ENCODE measurements at regions not wholly inside any gene's neighbourhood (a gene's known extent, or its start where the extent isn't known, plus 50 kb on each side); places are given as distances from the start of the nearest gene placed in this dataset.
A peak's percentile ranks its signal among the peaks of the same experiment; 100 is the strongest.

DNA sequence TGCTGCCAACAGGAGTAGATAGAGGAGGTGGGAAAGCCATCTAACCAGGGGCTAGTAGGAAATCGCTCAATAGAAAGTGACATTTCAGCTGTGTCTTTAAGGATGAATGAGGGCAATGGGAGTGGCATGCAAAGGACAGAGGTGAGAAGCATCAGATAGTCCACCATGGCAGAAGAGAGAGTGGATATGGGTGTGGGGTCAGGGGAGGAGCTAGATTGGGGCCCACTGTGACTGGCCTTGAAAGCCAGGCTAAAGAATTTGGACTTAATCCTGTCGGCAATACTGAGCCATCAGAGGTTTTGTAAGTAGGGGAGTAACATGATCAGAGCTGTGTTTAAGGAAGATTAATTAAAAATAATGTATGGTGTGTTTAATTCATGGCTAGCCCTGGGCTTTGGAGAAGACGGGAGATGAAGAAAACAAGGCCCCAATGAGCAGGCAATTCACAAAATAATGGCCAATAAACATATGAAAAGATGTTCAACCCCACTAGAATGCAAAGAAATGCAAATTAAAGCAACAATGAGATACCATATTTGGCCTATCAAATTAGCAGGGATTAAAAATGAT lies 98.1 kb upstream of the PJA1 start:
- no peak for DNase-seq

GRCh38 chrX:69262036-69262936 lies 97.0 kb upstream of the PJA1 start:
- DNase-seq = no peak

- DNase-seq = no peak
These were observed 94.9 kb upstream of the PJA1 start for GRCh38 chrX:69260169-69260568.

DNA sequence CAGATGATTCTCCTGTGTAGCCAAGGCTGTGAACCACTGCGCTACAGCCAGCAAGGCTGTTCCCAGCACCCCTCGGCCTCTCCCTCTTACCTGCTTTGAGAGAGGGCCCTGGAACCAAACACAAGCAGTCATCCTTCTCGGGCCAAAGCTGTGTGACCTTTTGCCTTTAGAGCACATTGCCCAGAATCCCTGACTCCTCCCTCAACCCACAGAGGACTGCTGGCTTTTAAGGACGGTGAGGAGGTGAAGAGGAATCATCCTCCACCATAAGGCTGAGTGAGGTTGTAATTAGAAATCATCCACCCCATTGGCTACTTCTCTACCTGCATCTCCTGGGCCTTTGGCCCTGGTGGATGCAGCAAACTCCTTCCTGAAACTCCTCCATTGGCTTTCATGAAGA lies 93.6 kb upstream of the PJA1 start:
- no peak for DNase-seq

DNA sequence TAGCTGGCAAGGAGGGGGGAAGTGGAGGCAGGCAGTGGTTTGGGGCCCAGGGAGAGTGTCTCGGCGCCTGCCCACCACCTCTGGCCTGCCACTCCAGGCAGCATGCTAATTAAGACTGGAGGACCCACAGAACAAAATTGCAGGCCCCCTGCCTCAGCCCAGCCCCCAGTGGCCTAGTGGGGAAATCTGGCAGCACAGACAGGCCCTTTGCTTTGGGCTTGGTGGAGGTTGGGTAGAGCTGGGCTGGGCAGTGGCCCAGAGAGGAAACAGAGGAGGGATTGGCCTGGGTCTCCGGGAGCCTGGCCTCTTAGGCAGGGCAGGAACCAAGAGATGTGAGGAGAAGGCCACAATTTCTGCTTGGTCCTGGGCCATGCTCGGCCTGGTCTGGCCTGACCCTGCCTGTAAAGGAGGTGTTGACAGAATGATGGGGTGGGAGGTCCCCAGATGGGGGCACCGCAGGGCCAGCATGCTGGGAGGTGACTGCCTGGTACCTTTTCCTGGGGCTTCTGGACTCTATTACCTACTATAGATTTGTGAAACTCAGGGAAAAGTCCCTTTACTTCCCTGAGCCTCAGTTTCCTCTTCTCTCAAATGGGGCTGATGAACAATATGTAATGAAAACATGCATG lies 92.4 kb upstream of the PJA1 start:
- DNase-seq = no peak

DNA sequence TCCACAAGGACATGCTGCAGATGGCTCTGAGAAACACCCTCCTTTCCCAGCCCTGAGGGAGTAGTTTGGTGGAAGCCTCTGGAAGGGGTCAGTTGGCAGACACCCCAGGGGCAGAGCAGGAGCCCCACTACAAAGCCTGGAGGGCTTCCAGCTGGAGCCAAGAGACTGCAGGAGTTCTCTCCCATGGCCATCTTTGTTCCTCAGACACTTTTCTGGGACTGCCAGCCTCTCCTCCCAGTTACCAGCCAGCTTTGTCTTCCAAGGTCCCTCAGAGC lies 91.0 kb upstream of the PJA1 start:
- no peak for DNase-seq

- DNase-seq = no peak
These were observed 90.4 kb upstream of the PJA1 start for GRCh38 chrX:69255441-69256290.

GRCh38 chrX:69253821-69254220 lies 88.6 kb upstream of the PJA1 start:
- DNase-seq = no peak

GRCh38 chrX:69243276-69243675 lies 78.0 kb upstream of the PJA1 start:
- DNase-seq = no peak

DNA sequence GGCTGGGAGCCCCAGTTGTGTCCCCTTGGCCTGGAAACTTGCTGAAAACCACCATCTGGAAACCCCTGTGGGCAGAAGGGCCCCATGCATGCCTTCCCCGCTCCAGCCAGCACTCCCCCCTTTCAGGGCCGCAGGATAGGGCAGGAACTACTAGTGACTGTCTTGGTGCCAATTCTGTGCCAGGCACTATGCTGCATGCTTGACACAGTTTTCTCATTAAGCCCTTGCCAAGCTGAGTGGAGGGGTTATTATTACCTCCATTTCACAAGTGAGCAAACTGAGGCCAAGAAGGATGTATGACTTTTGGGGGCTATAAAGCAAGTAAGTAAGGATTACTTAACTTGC lies 73.6 kb upstream of the PJA1 start:
- DNase-seq = no peak

- no peak for DNase-seq
These were observed 73.0 kb upstream of the PJA1 start for GRCh38 chrX:69238114-69238886.

GRCh38 chrX:69237236-69237635 lies 72.0 kb upstream of the PJA1 start:
- DNase-seq = no peak

GRCh38 chrX:69236641-69237040 lies 71.4 kb upstream of the PJA1 start:
- DNase-seq = no peak

GRCh38 chrX:69234624-69235023 lies 69.4 kb upstream of the PJA1 start:
- no peak for DNase-seq

DNA sequence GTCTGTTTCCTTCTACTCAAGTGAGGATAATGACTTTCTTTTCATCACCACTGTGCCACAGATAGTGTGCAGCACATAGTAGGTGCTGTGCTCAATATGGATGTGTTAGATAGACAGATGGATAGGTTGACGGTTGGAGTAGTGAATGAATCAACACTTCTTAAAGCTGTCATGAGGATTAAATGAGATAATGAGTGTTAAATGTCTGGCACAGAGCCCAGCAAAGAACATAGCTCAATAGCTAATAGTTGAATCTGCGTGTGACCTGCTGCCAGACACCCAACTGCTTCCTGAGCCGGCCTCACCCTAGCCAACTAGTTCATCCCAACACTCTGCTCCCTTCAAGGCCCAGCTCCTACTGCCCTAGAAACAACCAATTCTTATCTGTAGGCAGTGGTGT lies 67.7 kb upstream of the PJA1 start:
- DNase-seq = no peak

- no peak for DNase-seq
These were observed 66.7 kb upstream of the PJA1 start for GRCh38 chrX:69231903-69232302.

- no peak for DNase-seq
These were observed 64.2 kb upstream of the PJA1 start for GRCh38 chrX:69229436-69229835.

- no peak for DNase-seq
These were observed 63.5 kb upstream of the PJA1 start for GRCh38 chrX:69228732-69229131.

GRCh38 chrX:69226459-69227158 lies 61.4 kb upstream of the PJA1 start:
- DNase-seq = no peak

GRCh38 chrX:69222103-69223090 lies 57.1 kb upstream of the PJA1 start:
- DNase-seq = peak; percentile 75
